Hepatic stellate cell (primary cell): ENCODE measurements at regions not wholly inside any gene's neighbourhood (a gene's known extent, or its start where the extent isn't known, plus 50 kb on each side); places are given as distances from the start of the nearest gene placed in this dataset.

ENCODE experiments used
- DNase-seq: peaks from one replicate; pipeline ENCODE4 v3.0.0; 2011; ENCODE audit warnings: low spot score

DNA sequence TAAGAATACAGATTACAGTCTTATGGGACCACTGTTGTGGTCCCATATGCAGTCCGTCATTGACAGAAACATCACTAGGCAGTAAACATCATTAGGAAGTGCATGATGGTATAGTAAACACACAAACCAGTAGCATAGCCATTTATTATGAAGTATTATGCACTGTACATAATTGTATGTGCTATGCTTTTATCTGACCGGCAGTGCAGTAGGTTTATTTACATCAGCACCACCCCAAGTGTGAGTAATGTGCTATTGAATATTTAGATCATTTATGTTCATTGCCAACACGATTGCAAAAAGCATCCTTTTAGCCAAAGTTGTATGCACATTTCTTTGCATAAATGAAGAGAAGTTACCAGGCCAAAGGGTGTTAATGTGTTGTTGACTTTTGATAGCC is 531.6 kb upstream of the TBX3 start:
- no peak for DNase-seq

DNA sequence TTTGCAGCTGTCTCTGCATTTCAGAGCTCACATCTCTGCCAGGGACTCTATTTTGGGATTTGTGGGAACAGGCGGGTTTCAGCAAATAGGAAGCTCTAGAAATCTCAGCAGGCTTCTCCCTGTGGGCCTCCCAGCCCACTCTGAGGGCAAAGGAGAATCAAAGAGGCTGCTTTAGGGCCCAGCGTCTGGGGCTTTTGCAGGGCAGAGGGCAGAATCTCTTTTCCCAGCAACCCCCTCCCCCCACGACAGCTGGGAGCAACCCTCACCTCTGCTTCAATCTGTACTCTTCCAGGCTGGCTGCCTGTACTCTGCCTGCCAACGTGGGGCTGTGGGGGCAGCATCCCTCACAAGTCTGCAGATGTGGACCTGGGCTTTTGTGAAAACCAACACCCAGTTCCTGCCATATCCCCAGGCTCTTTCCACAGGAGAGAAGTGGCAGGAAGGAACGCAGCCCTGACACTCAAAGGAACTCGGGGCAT is 529.6 kb upstream of the TBX3 start:
- no peak for DNase-seq

- no peak for DNase-seq
These were observed 529.1 kb upstream of the TBX3 start for GRCh38 chr12:115213118-115213517.

GRCh38 chr12:115212356-115212755 is 528.4 kb upstream of the TBX3 start:
- no peak for DNase-seq

DNA sequence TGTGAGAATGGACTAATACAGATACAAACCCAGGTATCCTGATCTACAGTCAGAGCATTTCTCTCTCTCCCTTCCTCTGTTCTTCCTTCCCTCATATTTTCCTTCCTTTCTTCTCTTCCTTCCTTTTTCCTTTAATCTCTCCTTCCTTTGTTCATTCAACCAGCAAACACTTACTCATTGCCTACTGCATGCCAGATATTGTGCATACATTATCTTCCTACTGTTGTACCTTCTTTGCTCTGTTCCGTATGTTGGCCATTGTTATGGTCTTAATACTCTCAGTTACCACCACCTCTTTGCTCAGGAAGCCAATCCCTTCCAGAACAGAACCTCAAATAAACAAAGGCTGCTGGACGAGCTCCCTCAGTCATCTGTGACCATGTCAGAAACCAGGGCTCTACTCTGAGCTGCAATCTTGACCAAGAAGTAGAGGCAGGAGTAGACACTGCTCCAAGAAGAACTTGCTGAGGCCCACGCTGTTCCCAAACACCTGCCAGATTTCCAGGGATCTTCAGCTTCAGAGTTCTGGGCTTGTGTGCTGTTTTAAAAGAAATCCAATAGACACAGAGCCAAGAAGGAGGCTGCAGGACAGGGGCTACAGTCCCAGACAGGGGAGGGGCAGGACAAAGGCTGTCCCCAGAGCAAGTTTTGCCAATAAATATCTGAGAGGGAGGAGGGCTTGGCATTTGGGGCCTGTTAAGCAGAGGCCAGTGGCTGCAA is 526.7 kb upstream of the TBX3 start:
- no peak for DNase-seq

DNA sequence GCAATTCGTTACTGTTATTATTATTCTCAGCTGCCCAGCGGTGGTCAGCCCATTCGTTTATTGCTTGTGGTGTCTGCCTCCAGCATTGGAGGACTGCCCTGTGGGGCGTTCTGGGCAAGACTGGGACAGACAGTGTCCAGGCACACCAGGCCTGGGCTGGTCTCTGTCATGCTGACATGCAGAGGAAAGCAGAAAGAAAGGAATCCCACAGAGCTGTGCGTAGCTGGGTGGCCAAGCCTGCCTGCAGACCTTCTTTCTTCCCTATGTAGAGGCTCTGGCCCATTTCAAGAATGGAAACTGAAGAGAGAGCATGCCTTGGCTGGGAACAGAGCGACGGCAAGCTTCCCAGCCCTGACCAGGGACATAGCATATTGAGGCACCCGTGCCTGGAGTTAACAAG is 525.3 kb upstream of the TBX3 start:
- no peak for DNase-seq

- DNase-seq = no peak
These were observed 524.1 kb upstream of the TBX3 start for GRCh38 chr12:115208098-115208497.

- no peak for DNase-seq
These were observed 523.4 kb upstream of the TBX3 start for GRCh38 chr12:115207216-115207915.

GRCh38 chr12:115206801-115207200 is 522.8 kb upstream of the TBX3 start:
- no peak for DNase-seq

DNA sequence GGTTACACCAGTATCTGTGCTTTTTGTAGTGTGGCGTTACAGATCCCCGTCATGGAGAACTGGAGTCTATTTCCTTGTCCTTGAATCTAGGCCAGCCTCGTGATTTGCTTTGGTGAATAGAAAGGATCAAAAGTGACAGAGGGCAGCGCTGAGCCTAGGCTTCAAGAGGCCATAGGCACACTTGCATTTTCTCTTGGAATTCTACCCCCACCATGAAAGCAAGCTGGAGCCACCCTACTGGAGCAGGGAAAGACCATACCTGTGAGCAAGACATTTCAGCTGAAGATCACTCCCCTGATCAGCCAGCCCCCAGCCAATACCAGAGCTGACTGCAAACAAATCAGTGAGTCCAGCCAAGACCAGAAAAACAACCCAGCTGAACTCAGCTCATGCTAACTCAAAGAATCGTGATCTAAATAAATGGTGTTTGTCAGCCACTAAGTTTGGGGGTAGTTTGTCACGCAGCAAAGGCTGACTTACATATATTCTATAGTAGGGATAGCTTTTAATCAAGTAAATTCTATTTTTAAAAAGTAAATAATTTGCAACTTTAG is 521.9 kb upstream of the TBX3 start:
- DNase-seq = no peak

DNA sequence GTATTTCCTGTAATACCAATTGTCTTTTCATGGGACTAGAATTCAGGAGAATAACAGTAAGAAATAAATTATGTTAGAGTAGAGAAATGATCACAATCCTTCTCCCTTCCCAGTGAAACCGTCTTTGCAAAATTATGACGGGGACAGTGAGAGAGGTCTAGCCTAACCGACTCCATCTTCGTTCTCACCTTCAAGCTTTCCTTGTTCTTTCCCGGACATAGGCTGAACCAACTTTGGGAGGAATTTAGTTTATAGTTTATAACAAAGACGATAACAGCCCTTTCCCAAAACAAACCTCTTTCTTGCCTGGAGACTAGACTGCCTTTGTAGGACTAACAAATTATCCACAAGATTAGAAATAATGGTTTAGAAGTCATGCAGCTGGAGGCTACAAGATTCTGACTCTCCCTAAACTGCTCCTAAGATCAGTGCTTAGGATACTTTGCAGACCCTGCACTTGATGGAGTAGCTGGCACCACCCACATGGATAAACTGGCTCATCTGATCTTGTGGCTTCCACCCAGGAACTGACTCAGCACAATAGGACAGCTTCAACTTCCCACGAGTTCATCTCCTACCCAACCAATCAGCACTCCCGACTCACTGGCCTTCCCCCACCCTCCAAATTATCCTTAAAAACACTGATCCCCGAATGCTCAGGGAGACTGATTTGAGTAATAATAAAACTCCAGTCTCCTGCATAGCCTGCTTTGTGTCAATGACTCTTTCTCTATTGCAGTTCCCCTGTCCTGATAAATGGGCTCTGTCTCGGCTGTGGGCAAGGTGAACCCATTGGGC is 521.2 kb upstream of the TBX3 start:
- DNase-seq = no peak

- no peak for DNase-seq
These were observed 519.7 kb upstream of the TBX3 start for GRCh38 chr12:115203701-115204100.

- no peak for DNase-seq
These were observed 518.0 kb upstream of the TBX3 start for GRCh38 chr12:115201966-115202365.

DNA sequence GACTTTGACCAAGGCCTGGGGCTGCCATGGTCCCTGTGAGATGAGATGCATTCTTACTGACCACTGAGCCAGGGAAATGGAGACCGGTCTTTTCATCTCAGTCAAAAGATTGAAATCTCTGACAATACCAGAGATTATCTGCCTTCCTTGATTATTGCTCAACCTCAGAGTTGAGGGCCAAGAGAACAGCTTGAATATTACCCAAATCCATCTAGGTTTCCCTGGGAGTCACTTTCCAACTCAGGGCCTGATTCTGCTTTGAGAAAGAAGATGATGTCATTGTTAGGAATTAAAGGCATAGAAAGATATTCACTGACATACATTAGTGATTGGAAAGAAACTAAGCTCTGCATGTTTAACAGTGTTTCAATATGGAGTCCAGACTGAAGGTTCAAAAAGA is 515.9 kb upstream of the TBX3 start:
- no peak for DNase-seq

GRCh38 chr12:115194857-115195256 is 510.9 kb upstream of the TBX3 start:
- no peak for DNase-seq

GRCh38 chr12:115194448-115194847 is 510.5 kb upstream of the TBX3 start:
- DNase-seq = no peak

- no peak for DNase-seq
These were observed 507.4 kb upstream of the TBX3 start for GRCh38 chr12:115191342-115191741.

- DNase-seq = no peak
These were observed 506.2 kb upstream of the TBX3 start for GRCh38 chr12:115190010-115190770.

DNA sequence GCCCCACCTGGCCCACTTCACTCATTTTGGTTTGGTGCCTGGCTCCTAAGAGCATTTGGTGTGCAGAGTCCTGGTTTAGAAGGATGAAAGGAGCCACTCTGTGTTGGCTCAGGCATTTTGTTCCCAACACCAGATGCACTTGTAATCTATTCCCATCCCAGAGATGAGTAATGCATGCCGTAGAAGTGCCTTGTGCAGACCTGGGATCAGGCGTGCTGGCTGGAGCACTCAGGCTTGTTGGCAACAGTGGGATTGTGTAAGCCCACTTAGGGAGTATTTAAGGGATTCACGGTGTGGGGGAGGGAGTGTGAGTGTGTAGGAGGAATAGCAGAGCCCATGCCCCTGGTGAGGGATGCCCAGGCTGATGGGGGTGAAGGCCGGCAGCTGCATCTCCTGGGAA is 501.5 kb upstream of the TBX3 start:
- DNase-seq = no peak

DNA sequence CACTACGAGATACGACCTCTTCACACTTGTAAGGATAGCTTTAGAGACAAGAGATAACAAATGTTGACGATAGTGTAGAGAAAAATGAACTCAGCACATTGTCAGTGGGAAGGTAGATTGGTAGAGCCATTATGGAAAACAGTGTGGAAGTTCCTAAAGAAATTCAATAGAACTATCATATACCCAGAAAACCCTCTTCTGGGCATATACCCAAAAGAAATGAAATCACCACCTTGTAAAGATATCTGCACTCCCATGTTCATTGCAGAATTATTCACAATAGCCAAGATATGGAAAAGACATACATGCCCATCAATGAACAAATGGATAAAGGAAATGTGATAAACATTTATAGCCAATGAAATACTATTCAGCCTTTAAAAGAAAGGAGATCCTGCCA is 499.8 kb upstream of the TBX3 start:
- no peak for DNase-seq

DNA sequence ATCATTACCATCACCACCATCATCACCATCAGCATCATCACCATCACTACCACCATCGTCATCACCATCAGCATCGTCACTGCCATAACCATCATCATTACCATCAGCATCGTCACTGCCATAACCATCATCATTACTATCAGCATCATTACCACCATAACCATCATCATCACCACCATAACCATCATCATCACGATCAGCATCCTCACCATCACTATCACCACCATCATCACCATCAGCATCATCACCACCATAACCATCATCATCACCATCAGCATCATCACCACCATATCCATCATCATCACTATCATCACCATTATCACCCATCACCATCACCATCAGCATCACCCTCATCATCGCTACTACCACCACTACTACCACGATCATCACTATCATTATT is 493.9 kb upstream of the TBX3 start:
- DNase-seq = no peak
